ENCODE measurements at regions not wholly inside any gene's neighbourhood (a gene's known extent, or its start where the extent isn't known, plus 50 kb on each side); places are given as distances from the start of the nearest gene placed in this dataset.

GRCh38 chr2:126825316-126825715 lies 73.4 kb upstream of the TEX51 start:
- DNase-seq (ENCODE audit: low read depth in 1 of 2, low spot score in 1 of 2), result no peak

- no peak for DNase-seq (ENCODE audit: low read depth in 1 of 2, low spot score in 1 of 2)
These were observed 72.2 kb upstream of the TEX51 start for GRCh38 chr2:126826491-126826890.

GRCh38 chr2:126827371-126827770 lies 71.3 kb upstream of the TEX51 start:
- no peak for DNase-seq (ENCODE audit: low read depth in 1 of 2, low spot score in 1 of 2)

GRCh38 chr2:126828051-126828450 lies 70.6 kb upstream of the TEX51 start:
- DNase-seq (ENCODE audit: low read depth in 1 of 2, low spot score in 1 of 2), result no peak

GRCh38 chr2:126828491-126828890 lies 70.2 kb upstream of the TEX51 start:
- DNase-seq (ENCODE audit: low read depth in 1 of 2, low spot score in 1 of 2), result no peak

- no peak for DNase-seq (ENCODE audit: low read depth in 1 of 2, low spot score in 1 of 2)
These were observed 67.3 kb upstream of the TEX51 start for GRCh38 chr2:126831234-126832005.

GRCh38 chr2:126832014-126832413 lies 66.7 kb upstream of the TEX51 start:
- no peak for DNase-seq (ENCODE audit: low read depth in 1 of 2, low spot score in 1 of 2)

- DNase-seq (ENCODE audit: low read depth in 1 of 2, low spot score in 1 of 2), result no peak
These were observed 65.9 kb upstream of the TEX51 start for GRCh38 chr2:126832757-126833156.

GRCh38 chr2:126834006-126834659 lies 64.6 kb upstream of the TEX51 start:
- no peak for DNase-seq (ENCODE audit: low read depth in 1 of 2, low spot score in 1 of 2)

GRCh38 chr2:126835261-126835660 lies 63.4 kb upstream of the TEX51 start:
- DNase-seq (ENCODE audit: low read depth in 1 of 2, low spot score in 1 of 2), result no peak

GRCh38 chr2:126835831-126836230 lies 62.9 kb upstream of the TEX51 start:
- DNase-seq (ENCODE audit: low read depth in 1 of 2, low spot score in 1 of 2), result no peak

- no peak for DNase-seq (ENCODE audit: low read depth in 1 of 2, low spot score in 1 of 2)
These were observed 61.7 kb upstream of the TEX51 start for GRCh38 chr2:126836761-126837679.

GRCh38 chr2:126837966-126838715 lies 60.5 kb upstream of the TEX51 start:
- DNase-seq (ENCODE audit: low read depth in 1 of 2, low spot score in 1 of 2), result no peak

GRCh38 chr2:126838716-126838985 lies 60.0 kb upstream of the TEX51 start:
- no peak for DNase-seq (ENCODE audit: low read depth in 1 of 2, low spot score in 1 of 2)

- no peak for DNase-seq (ENCODE audit: low read depth in 1 of 2, low spot score in 1 of 2)
These were observed 58.9 kb upstream of the TEX51 start for GRCh38 chr2:126839796-126840195.

- no peak for DNase-seq (ENCODE audit: low read depth in 1 of 2, low spot score in 1 of 2)
These were observed 55.6 kb upstream of the TEX51 start for GRCh38 chr2:126843081-126843480.

GRCh38 chr2:126846241-126846640 lies 52.4 kb upstream of the TEX51 start:
- DNase-seq (ENCODE audit: low read depth in 1 of 2, low spot score in 1 of 2), result no peak
